Uterus (tissue), 2 donors: ENCODE measurements at regions not wholly inside any gene's neighbourhood (a gene's known extent, or its start where the extent isn't known, plus 50 kb on each side); places are given as distances from the start of the nearest gene placed in this dataset.

ENCODE experiments used
- POLR2A ChIP-seq, 2 donors: fragments of 450-650 bp; IDR thresholded peaks; one replicate each; pipeline ENCODE4 v1.6.1; 2016; ENCODE audit warnings: antibody characterized with exemption in 2 of 2, mild to moderate bottlenecking in 1 of 2, moderate library complexity in 1 of 2
- TF ChIP-seq, protein P1 (sequence below), 4 experiments: fragments of 200-600 bp in 2 of 4; fragments of 450-650 bp in 2 of 4; sonication (generic) in 2 of 4; IDR thresholded peaks; one replicate each; pipeline ENCODE4 v1.5.1; 2016 to 2019; ENCODE audit warnings: antibody characterized with exemption in 4 of 4, mild to moderate bottlenecking in 2 of 4, moderate library complexity in 1 of 4

DNA sequence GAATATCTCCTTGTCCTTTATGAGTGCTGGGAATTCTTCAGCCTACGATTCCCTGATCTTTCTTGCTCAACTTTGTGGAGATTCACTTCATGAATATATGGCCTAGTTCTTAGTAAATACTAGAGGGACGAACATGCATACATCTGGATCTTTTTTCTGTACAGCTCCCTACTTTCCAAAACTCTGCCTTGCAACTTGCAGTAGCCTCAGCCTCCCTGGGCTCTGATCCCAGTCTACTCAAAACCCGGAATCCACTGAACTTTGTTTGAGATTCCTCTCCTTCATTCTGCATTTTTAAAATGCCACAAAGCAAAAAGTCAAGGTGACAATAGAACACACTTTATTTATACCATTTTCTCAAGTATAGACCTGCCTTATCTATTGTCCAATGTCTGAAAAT is 50.0 kb upstream of the PCDH7 start:
- TF ChIP-seq, protein P1, sequence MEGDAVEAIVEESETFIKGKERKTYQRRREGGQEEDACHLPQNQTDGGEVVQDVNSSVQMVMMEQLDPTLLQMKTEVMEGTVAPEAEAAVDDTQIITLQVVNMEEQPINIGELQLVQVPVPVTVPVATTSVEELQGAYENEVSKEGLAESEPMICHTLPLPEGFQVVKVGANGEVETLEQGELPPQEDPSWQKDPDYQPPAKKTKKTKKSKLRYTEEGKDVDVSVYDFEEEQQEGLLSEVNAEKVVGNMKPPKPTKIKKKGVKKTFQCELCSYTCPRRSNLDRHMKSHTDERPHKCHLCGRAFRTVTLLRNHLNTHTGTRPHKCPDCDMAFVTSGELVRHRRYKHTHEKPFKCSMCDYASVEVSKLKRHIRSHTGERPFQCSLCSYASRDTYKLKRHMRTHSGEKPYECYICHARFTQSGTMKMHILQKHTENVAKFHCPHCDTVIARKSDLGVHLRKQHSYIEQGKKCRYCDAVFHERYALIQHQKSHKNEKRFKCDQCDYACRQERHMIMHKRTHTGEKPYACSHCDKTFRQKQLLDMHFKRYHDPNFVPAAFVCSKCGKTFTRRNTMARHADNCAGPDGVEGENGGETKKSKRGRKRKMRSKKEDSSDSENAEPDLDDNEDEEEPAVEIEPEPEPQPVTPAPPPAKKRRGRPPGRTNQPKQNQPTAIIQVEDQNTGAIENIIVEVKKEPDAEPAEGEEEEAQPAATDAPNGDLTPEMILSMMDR (IDR thresholded peaks at IDR 0.05): no peak
- no peak for TF ChIP-seq POLR2A (IDR thresholded peaks at IDR 0.05)
